ENCODE measurements at regions not wholly inside any gene's neighbourhood (a gene's known extent, or its start where the extent isn't known, plus 50 kb on each side); places are given as distances from the start of the nearest gene placed in this dataset.

DNA sequence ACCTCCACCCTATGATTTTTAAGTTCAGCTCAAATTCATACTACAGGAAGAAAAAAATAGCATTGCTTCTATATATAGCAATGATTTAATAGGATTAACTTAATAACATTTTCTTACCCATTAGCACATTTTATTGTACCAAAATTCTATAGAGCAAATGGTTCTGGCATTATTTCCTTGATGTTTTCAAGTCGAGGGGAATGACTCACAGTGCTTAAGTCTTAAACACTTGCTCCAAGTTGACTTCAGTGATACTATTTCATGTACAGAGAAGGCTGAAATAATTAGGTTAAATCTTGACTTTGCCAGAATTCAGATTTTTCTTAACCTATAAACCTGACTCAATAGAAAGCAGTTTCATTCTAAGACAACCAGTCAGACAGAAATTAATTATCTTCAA, 1133.8 kb downstream of the SORCS3 start:
- H3K4me1 ChIP-seq (ENCODE audit: control extremely low read depth in 1 of 4, control insufficient read depth in 4 of 4, insufficient read depth in 4 of 4, low read length in 3 of 4), result no peaks in the 10 kb centered on the region
- no peak overlapping the region for H3K4me3 ChIP-seq (ENCODE audit: control insufficient read depth in 1 of 7, extremely low read depth in 1 of 7, insufficient read depth in 4 of 7, low read depth in 2 of 7, low read length in 6 of 7)
- POLR2A ChIA-PET, result no interaction called here
- CTCF ChIA-PET, result no interaction called here
- H3K27me3 ChIP-seq (replicated peaks in 2 of 5; ENCODE audit: control insufficient read depth in 4 of 5, insufficient read depth in 5 of 5, low read length in 4 of 5), result no peaks in the 10 kb centered on the region
- no peak for DNase-seq
- H3K36me3 ChIP-seq (ENCODE audit: control insufficient read depth in 4 of 4, insufficient read depth in 4 of 4, low read length in 3 of 4), result no peaks in the 10 kb centered on the region
- H3K9me3 ChIP-seq (ENCODE audit: control extremely low read depth in 1 of 5, control insufficient read depth in 4 of 5, insufficient read depth in 2 of 5, low read depth in 1 of 5, low read length in 4 of 5), result no peaks in the 10 kb centered on the region
- 80% methylated on average over 1 of the region's 1 CpG for WGBS (ENCODE audit: insufficient coverage)
- H3K27ac ChIP-seq (ENCODE audit: insufficient read depth in 1 of 2, low read depth in 1 of 2, low read length in 2 of 2, poor library complexity in 1 of 2, severe bottlenecking in 2 of 2), result no peak overlapping the region

DNA sequence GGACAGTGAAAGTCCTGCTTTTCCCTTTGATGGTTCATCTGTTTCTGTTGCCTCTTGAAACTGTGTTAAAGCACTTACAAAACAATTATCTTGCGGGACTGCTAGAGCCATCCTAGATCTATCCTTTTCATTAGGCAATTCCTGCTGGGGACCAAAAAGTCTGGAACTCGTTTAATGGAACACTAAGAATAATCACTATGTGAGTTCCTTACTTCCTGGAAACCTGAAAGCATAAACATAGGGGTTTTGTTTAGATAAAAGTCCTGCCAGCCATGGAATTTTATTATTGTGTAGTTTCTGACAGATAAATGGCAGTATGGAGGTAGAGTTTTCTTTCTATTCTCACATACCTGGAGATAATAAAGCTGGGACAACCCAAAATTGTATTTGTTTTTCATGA, 1133.3 kb downstream of the SORCS3 start:
- ChIA-PET CTCF (no interaction called here), POLR2A (no interaction called here)
- WGBS (ENCODE audit: insufficient coverage), result 40% methylated on average over 1 of the region's 2 CpGs
- Histone ChIP-seq H3K4me3 (ENCODE audit: control insufficient read depth in 1 of 7, extremely low read depth in 1 of 7, insufficient read depth in 4 of 7, low read depth in 2 of 7, low read length in 6 of 7) (no peak overlapping the region), H3K9me3 (ENCODE audit: control extremely low read depth in 1 of 5, control insufficient read depth in 4 of 5, insufficient read depth in 2 of 5, low read depth in 1 of 5, low read length in 4 of 5) (no peaks in the 10 kb centered on the region), H3K27ac (ENCODE audit: insufficient read depth in 1 of 2, low read depth in 1 of 2, low read length in 2 of 2, poor library complexity in 1 of 2, severe bottlenecking in 2 of 2) (no peak overlapping the region), H3K36me3 (ENCODE audit: control insufficient read depth in 4 of 4, insufficient read depth in 4 of 4, low read length in 3 of 4) (no peaks in the 10 kb centered on the region), H3K4me1 (ENCODE audit: control extremely low read depth in 1 of 4, control insufficient read depth in 4 of 4, insufficient read depth in 4 of 4, low read length in 3 of 4) (no peaks in the 10 kb centered on the region), H3K27me3 (replicated peaks in 2 of 5; ENCODE audit: control insufficient read depth in 4 of 5, insufficient read depth in 5 of 5, low read length in 4 of 5) (no peaks in the 10 kb centered on the region)
- no peak for DNase-seq

DNA sequence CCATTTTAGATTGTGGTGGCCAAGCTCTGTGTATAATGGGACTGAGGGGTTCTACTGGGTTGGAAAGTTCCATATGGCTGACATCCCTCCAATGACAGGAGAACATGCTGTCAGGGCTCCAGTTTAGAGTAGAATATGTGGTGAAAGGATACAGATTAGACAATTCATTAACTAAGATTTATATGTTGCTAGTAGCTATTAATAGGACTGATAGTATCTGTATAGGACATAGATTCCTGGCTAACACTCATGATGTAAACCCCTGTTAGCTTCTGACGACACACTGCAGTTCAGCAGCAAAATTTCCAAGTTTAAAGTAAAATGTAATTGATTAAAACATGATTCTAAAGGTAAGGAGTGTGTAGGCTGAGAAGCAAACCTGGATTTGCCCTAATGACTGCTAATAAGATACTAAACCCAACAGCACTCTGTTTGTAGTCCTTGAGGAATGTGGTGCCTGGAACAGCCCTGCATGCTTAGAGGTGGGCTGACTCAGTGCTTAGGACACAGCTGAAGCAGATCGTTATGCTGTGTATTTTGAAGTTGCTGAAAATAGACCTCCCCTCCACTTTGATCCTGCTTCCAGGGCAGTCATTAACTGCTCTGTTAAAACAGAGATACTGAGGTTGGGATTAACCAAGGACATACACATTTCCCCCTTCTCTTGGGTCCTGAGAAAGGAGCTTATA, 1129.6 kb downstream of the SORCS3 start:
- WGBS (ENCODE audit: insufficient coverage), result no CpG with 5 or more reads among the region's 2 CpGs
- no peaks in the 10 kb centered on the region for H3K36me3 ChIP-seq (ENCODE audit: control insufficient read depth in 4 of 4, insufficient read depth in 4 of 4, low read length in 3 of 4)
- H3K27me3 ChIP-seq (replicated peaks in 2 of 5; ENCODE audit: control insufficient read depth in 4 of 5, insufficient read depth in 5 of 5, low read length in 4 of 5), result no peaks in the 10 kb centered on the region
- ChIA-PET CTCF (no interaction called here), POLR2A (no interaction called here)
- H3K9me3 ChIP-seq (ENCODE audit: control extremely low read depth in 1 of 5, control insufficient read depth in 4 of 5, insufficient read depth in 2 of 5, low read depth in 1 of 5, low read length in 4 of 5), result no peaks in the 10 kb centered on the region
- H3K4me1 ChIP-seq (ENCODE audit: control extremely low read depth in 1 of 4, control insufficient read depth in 4 of 4, insufficient read depth in 4 of 4, low read length in 3 of 4), result no peaks in the 10 kb centered on the region
- no peak overlapping the region for H3K27ac ChIP-seq (ENCODE audit: insufficient read depth in 1 of 2, low read depth in 1 of 2, low read length in 2 of 2, poor library complexity in 1 of 2, severe bottlenecking in 2 of 2)
- H3K4me3 ChIP-seq (ENCODE audit: control insufficient read depth in 1 of 7, extremely low read depth in 1 of 7, insufficient read depth in 4 of 7, low read depth in 2 of 7, low read length in 6 of 7), result no peak overlapping the region
- DNase-seq, result no peak

DNA sequence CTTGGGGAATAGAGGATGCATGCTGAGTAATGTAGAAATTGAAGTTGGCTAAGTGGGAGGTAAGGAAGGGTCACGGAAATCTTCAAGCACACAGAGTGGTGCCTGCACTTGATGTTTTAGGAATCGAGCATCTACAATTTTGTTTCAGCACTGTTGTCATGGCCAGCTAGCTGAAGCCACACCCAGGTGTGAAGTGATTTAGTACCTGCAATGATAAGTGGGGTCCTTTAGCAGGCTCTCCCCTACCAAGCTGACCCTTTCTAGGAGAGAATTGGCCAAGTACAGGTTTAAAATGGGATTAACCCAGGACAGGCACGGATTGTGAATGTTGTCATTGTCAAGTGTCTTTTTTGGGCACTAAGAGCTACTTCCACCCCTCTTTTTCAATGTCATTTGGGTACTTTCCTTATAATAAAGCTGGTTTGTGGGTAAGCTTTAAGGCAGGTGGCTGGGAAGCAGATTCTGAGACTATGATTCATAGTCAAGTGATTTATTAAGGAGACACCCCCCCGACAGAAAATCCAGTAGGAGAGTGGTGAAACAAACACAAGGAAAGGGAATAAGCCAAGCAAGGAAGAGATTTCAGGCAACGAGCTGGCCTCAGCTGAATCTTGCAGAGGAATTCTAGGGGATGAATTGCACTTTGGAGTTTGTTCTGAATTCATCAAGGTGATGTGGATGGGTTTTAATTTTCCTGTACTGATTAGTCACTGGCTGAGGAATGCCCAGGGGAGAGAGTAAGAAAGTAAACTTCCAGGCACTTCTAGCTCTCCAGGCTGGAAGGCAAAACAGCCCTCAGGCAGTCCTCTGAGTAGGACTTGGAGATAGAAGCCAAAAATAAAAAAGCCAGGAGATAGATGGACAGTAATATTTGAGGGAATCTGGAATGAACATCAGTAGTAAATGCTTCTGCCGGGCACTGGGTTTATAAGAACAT, 1128.4 kb downstream of the SORCS3 start:
- ChIA-PET POLR2A (no interaction called here), CTCF (no interaction called here)
- H3K27me3 ChIP-seq (replicated peaks in 2 of 5; ENCODE audit: control insufficient read depth in 4 of 5, insufficient read depth in 5 of 5, low read length in 4 of 5), result no peaks in the 10 kb centered on the region
- no peak overlapping the region for H3K4me3 ChIP-seq (ENCODE audit: control insufficient read depth in 1 of 7, extremely low read depth in 1 of 7, insufficient read depth in 4 of 7, low read depth in 2 of 7, low read length in 6 of 7)
- no peak overlapping the region for H3K27ac ChIP-seq (ENCODE audit: insufficient read depth in 1 of 2, low read depth in 1 of 2, low read length in 2 of 2, poor library complexity in 1 of 2, severe bottlenecking in 2 of 2)
- no peaks in the 10 kb centered on the region for H3K36me3 ChIP-seq (ENCODE audit: control insufficient read depth in 4 of 4, insufficient read depth in 4 of 4, low read length in 3 of 4)
- DNase-seq, result no peak
- no peaks in the 10 kb centered on the region for H3K4me1 ChIP-seq (ENCODE audit: control extremely low read depth in 1 of 4, control insufficient read depth in 4 of 4, insufficient read depth in 4 of 4, low read length in 3 of 4)
- no peaks in the 10 kb centered on the region for H3K9me3 ChIP-seq (ENCODE audit: control extremely low read depth in 1 of 5, control insufficient read depth in 4 of 5, insufficient read depth in 2 of 5, low read depth in 1 of 5, low read length in 4 of 5)
- 64% methylated on average over 5 of the region's 6 CpGs for WGBS (ENCODE audit: insufficient coverage)

DNA sequence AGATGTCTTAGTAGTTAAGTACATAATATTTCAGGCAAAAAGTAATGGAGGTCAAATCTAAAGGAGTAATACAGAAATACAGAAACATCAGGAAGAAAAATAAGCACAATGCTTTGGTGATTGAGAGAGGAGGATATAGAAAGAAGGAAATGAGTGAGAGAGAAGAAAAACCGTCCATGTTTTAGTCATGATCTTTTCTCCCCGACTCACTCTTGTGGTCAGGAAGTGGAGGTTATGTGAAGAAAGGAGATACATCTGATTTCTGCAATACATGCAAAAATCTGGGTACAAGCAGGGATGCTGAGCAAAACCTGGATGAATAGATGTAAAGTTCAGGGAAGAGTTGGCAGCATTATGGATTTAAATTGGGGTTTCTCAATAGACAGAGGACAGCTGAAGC, 1122.5 kb downstream of the SORCS3 start:
- Histone ChIP-seq H3K27ac (ENCODE audit: insufficient read depth in 1 of 2, low read depth in 1 of 2, low read length in 2 of 2, poor library complexity in 1 of 2, severe bottlenecking in 2 of 2) (no peak overlapping the region), H3K4me3 (ENCODE audit: control insufficient read depth in 1 of 7, extremely low read depth in 1 of 7, insufficient read depth in 4 of 7, low read depth in 2 of 7, low read length in 6 of 7) (no peak overlapping the region), H3K36me3 (ENCODE audit: control insufficient read depth in 4 of 4, insufficient read depth in 4 of 4, low read length in 3 of 4) (no peaks in the 10 kb centered on the region), H3K9me3 (ENCODE audit: control extremely low read depth in 1 of 5, control insufficient read depth in 4 of 5, insufficient read depth in 2 of 5, low read depth in 1 of 5, low read length in 4 of 5) (no peaks in the 10 kb centered on the region), H3K4me1 (ENCODE audit: control extremely low read depth in 1 of 4, control insufficient read depth in 4 of 4, insufficient read depth in 4 of 4, low read length in 3 of 4) (no peaks in the 10 kb centered on the region), H3K27me3 (replicated peaks in 2 of 5; ENCODE audit: control insufficient read depth in 4 of 5, insufficient read depth in 5 of 5, low read length in 4 of 5) (no peaks in the 10 kb centered on the region)
- POLR2A ChIA-PET, result no interaction called here
- CTCF ChIA-PET, result no interaction called here
- DNase-seq, result no peak
- WGBS (ENCODE audit: insufficient coverage), result 27% methylated on average over 2 of the region's 2 CpGs

DNA sequence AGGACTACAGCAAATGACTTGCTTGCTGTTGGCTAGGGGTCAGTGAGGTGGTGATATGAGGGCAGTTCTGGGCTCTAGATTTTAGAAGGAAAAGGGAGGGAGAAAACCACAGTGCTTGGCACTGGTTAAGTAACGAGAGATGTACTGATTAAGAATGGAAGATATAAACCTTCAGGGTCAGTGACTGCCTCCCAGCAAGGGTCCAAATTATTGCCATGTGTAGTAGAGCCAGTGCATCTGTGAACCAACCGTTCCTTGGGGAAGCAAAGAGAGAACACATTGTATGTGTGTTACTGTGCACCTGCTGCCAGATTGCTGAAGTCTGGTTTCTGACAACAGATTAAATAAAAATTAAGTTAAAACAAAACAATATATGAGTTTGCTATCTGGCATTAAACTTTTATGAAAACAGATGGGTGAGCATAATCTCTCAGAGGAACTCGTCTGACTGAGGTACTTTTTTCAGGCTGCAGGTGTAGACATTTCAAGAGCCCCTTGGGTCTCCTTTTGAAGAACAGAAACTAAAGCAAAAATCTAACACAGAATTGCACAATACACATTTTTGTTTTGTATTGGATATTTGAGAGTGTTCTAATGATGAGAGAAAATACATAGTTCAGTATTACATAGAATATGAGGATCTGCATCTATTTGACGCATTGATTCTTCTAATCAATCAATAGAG, 1120.6 kb downstream of the SORCS3 start:
- Histone ChIP-seq H3K27ac (ENCODE audit: insufficient read depth in 1 of 2, low read depth in 1 of 2, low read length in 2 of 2, poor library complexity in 1 of 2, severe bottlenecking in 2 of 2) (no peak overlapping the region), H3K4me1 (ENCODE audit: control extremely low read depth in 1 of 4, control insufficient read depth in 4 of 4, insufficient read depth in 4 of 4, low read length in 3 of 4) (no peaks in the 10 kb centered on the region), H3K9me3 (ENCODE audit: control extremely low read depth in 1 of 5, control insufficient read depth in 4 of 5, insufficient read depth in 2 of 5, low read depth in 1 of 5, low read length in 4 of 5) (no peaks in the 10 kb centered on the region), H3K36me3 (ENCODE audit: control insufficient read depth in 4 of 4, insufficient read depth in 4 of 4, low read length in 3 of 4) (no peaks in the 10 kb centered on the region), H3K27me3 (replicated peaks in 2 of 5; ENCODE audit: control insufficient read depth in 4 of 5, insufficient read depth in 5 of 5, low read length in 4 of 5) (no peaks in the 10 kb centered on the region), H3K4me3 (ENCODE audit: control insufficient read depth in 1 of 7, extremely low read depth in 1 of 7, insufficient read depth in 4 of 7, low read depth in 2 of 7, low read length in 6 of 7) (no peak overlapping the region)
- no peak for DNase-seq
- ChIA-PET POLR2A (no interaction called here), CTCF (no interaction called here)
- WGBS (ENCODE audit: insufficient coverage), result 81% methylated on average over 2 of the region's 4 CpGs

DNA sequence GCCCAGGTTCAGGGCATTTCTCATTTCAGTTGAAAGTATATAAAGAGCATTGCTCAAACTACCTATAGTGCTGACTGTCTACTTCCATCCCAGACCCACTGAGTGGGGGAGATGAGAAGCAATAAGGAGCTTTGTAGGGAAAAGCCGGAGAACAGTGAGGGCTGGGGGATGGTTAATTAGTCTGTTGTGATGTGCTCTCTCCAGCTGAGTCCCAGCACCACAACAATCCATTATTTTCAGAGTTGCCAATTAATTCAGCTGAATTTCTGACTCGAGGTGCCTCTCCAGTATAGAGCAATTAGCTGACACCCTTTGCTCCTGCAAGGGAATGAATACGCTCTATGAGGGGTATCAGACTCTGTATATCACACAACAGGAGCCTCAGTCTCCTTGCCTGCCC, 1118.6 kb downstream of the SORCS3 start:
- ChIA-PET CTCF (no interaction called here), POLR2A (no interaction called here)
- no peak overlapping the region for H3K27ac ChIP-seq (ENCODE audit: insufficient read depth in 1 of 2, low read depth in 1 of 2, low read length in 2 of 2, poor library complexity in 1 of 2, severe bottlenecking in 2 of 2)
- H3K4me1 ChIP-seq (ENCODE audit: control extremely low read depth in 1 of 4, control insufficient read depth in 4 of 4, insufficient read depth in 4 of 4, low read length in 3 of 4), result no peaks in the 10 kb centered on the region
- WGBS (ENCODE audit: insufficient coverage), result 73% methylated on average over 2 of the region's 3 CpGs
- H3K27me3 ChIP-seq (replicated peaks in 2 of 5; ENCODE audit: control insufficient read depth in 4 of 5, insufficient read depth in 5 of 5, low read length in 4 of 5), result no peaks in the 10 kb centered on the region
- no peak for DNase-seq
- H3K4me3 ChIP-seq (ENCODE audit: control insufficient read depth in 1 of 7, extremely low read depth in 1 of 7, insufficient read depth in 4 of 7, low read depth in 2 of 7, low read length in 6 of 7), result no peak overlapping the region
- no peaks in the 10 kb centered on the region for H3K36me3 ChIP-seq (ENCODE audit: control insufficient read depth in 4 of 4, insufficient read depth in 4 of 4, low read length in 3 of 4)
- no peaks in the 10 kb centered on the region for H3K9me3 ChIP-seq (ENCODE audit: control extremely low read depth in 1 of 5, control insufficient read depth in 4 of 5, insufficient read depth in 2 of 5, low read depth in 1 of 5, low read length in 4 of 5)
